A673 (cell line): ENCODE measurements at regions not wholly inside any gene's neighbourhood (a gene's known extent, or its start where the extent isn't known, plus 50 kb on each side); places are given as distances from the start of the nearest gene placed in this dataset.

Source experiments
- BruUV-seq: library from RNA; stranded (reverse); fragments of 400-500 nt; replicated peaks from 2 replicates; lab custom pipeline; 2021; lab: Mats Ljungman, UMichigan
- CTCF ChIA-PET: fragments of 300-600 bp; sonication (Branson Sonifier 250); formaldehyde crosslinking; loops from one replicate; lab custom pipeline; 2022; ENCODE audit warnings: antibody characterized with exemption; lab: Charles Lee
- POLR2A ChIA-PET: fragments of 300-600 bp; sonication (Branson Sonifier 250); formaldehyde crosslinking; loops from one replicate; lab custom pipeline; 2022; ENCODE audit warnings: antibody characterized with exemption; ENCODE audit not compliant: low non-redundant PET; lab: Charles Lee
- DNase-seq: peaks from one replicate; pipeline ENCODE4 v3.0.0-alpha.2; 2015; ENCODE audit warnings: low spot score
- H3K27ac ChIP-seq: fragments of 200-600 bp; sonication (generic); 2 replicates; pipeline ENCODE4 v1.5.1; 2016; ENCODE audit warnings: mixed run types, low read depth, mild to moderate bottlenecking, mixed read lengths, antibody characterized with exemption, low read length; ENCODE audit not compliant: poor library complexity, severe bottlenecking
- H3K27me3 ChIP-seq: fragments of 200-600 bp; sonication (generic); replicated peaks from 2 replicates; pipeline ENCODE4 v1.6.1; 2017; ENCODE audit warnings: mixed run types, low read depth, mild to moderate bottlenecking, mixed read lengths, antibody characterized with exemption, low read length; ENCODE audit not compliant: insufficient read depth, poor library complexity
- H3K36me3 ChIP-seq: fragments of 200-600 bp; sonication (generic); 2 replicates; pipeline ENCODE4 v1.6.1; 2016; ENCODE audit warnings: mixed run types, mild to moderate bottlenecking, mixed read lengths, antibody characterized with exemption, low read length; ENCODE audit not compliant: insufficient read depth, poor library complexity, severe bottlenecking
- H3K4me1 ChIP-seq: fragments of 200-600 bp; sonication (generic); 2 replicates; pipeline ENCODE4 v1.6.1; 2017; ENCODE audit warnings: mixed run types, mild to moderate bottlenecking, mixed read lengths, antibody characterized with exemption, low read length; ENCODE audit not compliant: insufficient read depth, poor library complexity, severe bottlenecking
- H3K4me3 ChIP-seq: fragments of 200-600 bp; sonication (generic); 2 replicates; pipeline ENCODE4 v1.5.1; 2016; ENCODE audit warnings: low read depth, mixed run types, mild to moderate bottlenecking, mixed read lengths, low read length; ENCODE audit not compliant: poor library complexity, severe bottlenecking
- H3K9me3 ChIP-seq: fragments of 200-600 bp; sonication (generic); 2 replicates; pipeline ENCODE4 v1.6.1; 2016; ENCODE audit warnings: mixed run types, low read depth, mild to moderate bottlenecking, mixed read lengths, antibody characterized with exemption, low read length; ENCODE audit not compliant: poor library complexity, severe bottlenecking
- CTCF ChIP-seq: fragments of 300-800, 200-600 bp; sonication (generic); conservative IDR thresholded peaks from 2 replicates; pipeline ENCODE4 v1.5.1; 2017; ENCODE audit warnings: low read depth, mild to moderate bottlenecking, antibody characterized with exemption, low read length, moderate library complexity, mixed read lengths
- EZH2 ChIP-seq: fragments of 200-600 bp; sonication (generic); IDR thresholded peaks from 2 replicates; pipeline ENCODE4 v1.6.1; 2017; ENCODE audit warnings: borderline replicate concordance, low read depth, mild to moderate bottlenecking, mixed read lengths, antibody characterized with exemption, low read length; ENCODE audit not compliant: poor library complexity, severe bottlenecking
- intact Hi-C: fragments of 100-400 bp; cut with micrococcal nuclease; formaldehyde crosslinking; loops from one replicate; pipeline ENCODE4 v1.10.0; 2022; ENCODE audit not compliant: unreplicated experiment

- Histone ChIP-seq H3K36me3 (no peaks in the 10 kb centered on the region), H3K27ac (no peak overlapping the region), H3K4me1 (no peaks in the 10 kb centered on the region), H3K27me3 (no peaks in the 10 kb centered on the region), H3K4me3 (no peak overlapping the region), H3K9me3 (no peaks in the 10 kb centered on the region)
- POLR2A ChIA-PET, result no interaction called here
- no peak for DNase-seq
- CTCF ChIA-PET, result no interaction called here
- intact Hi-C loops, result no loop called here
- BruUV-seq, result no TSS peak
- TF ChIP-seq EZH2, result no peak
- no peak for TF ChIP-seq CTCF
These were observed 69.4 kb upstream of the STXBP5L start for GRCh38 chr3:120838441-120839091.

- Histone ChIP-seq H3K9me3 (no peaks in the 10 kb centered on the region), H3K27me3 (no peaks in the 10 kb centered on the region), H3K36me3 (no peaks in the 10 kb centered on the region), H3K4me3 (no peak overlapping the region), H3K27ac (no peak overlapping the region), H3K4me1 (no peaks in the 10 kb centered on the region)
- ChIA-PET CTCF (no interaction called here), POLR2A (no interaction called here)
- intact Hi-C loops, result no loop called here
- DNase-seq, result no peak
- no TSS peak for BruUV-seq
- no peak for TF ChIP-seq CTCF
- no peak for TF ChIP-seq EZH2
These were observed 68.9 kb upstream of the STXBP5L start for GRCh38 chr3:120839120-120839519.

- Histone ChIP-seq H3K4me3 (no peak overlapping the region), H3K4me1 (no peaks in the 10 kb centered on the region), H3K9me3 (no peaks in the 10 kb centered on the region), H3K27ac (no peak overlapping the region), H3K27me3 (peaks cover 15% of the 10 kb centered on the region), H3K36me3 (no peaks in the 10 kb centered on the region)
- intact Hi-C loops, result no loop called here
- POLR2A ChIA-PET, result no interaction called here
- no TSS peak for BruUV-seq
- no peak for DNase-seq
- CTCF ChIA-PET, result interaction anchor here (0.6 kb wide), 1 partner anchor 492 kb away, joined by 4 read pairs; no protein-coding TSS in a partner anchor
- TF ChIP-seq EZH2 (no peak), CTCF (no peak)
These were observed 66.7 kb upstream of the STXBP5L start for GRCh38 chr3:120841264-120841663.
